Activated CD8-positive, alpha-beta T cell treated with anti-CD3 and anti-CD28 coated beads for 36 hours (primary cell): ENCODE measurements at regions not wholly inside any gene's neighbourhood (a gene's known extent, or its start where the extent isn't known, plus 50 kb on each side); places are given as distances from the start of the nearest gene placed in this dataset.

Experiments
- ATAC-seq: fragments of 200-7000 bp; cut with Tn5 transposase; one replicate; pipeline ENCODE4 v1.10.0; 2021; ENCODE audit warnings: mild to moderate bottlenecking, moderate library complexity
- CTCF ChIA-PET: fragments of 350-600 bp; sonication (Branson Sonifier 250); formaldehyde crosslinking; loops from one replicate; lab custom pipeline; 2021; ENCODE audit warnings: antibody characterized with exemption; lab: Charles Lee
- POLR2A ChIA-PET: fragments of 350-600 bp; sonication (Branson Sonifier 250); formaldehyde crosslinking; loops from one replicate; lab custom pipeline; 2021; ENCODE audit warnings: antibody characterized with exemption; lab: Charles Lee
- DNase-seq: peaks from one replicate; pipeline ENCODE4 v3.0.0-alpha.2; 2020
- H3K27ac Mint-ChIP-seq: one replicate; pipeline ENCODE4 v1.8.0; 2021; ENCODE audit warnings: mild to moderate bottlenecking, mixed read lengths
- H3K27me3 Mint-ChIP-seq: one replicate; pipeline ENCODE4 v1.8.0; 2021; ENCODE audit warnings: mixed read lengths
- H3K36me3 Mint-ChIP-seq: one replicate; pipeline ENCODE4 v1.8.0; 2021; ENCODE audit warnings: low read depth, mixed read lengths
- H3K4me1 Mint-ChIP-seq: one replicate; pipeline ENCODE4 v1.8.0; 2021; ENCODE audit warnings: low read depth, mixed read lengths
- H3K4me3 Mint-ChIP-seq: one replicate; pipeline ENCODE4 v1.8.0; 2021; ENCODE audit warnings: mild to moderate bottlenecking, moderate library complexity, mixed read lengths
- H3K9me3 Mint-ChIP-seq: one replicate; pipeline ENCODE4 v1.8.0; 2021; ENCODE audit warnings: mixed read lengths
- CTCF ChIP-seq: fragments of 200-600 bp; IDR thresholded peaks from one replicate; pipeline ENCODE4 v1.8.0; 2022; ENCODE audit warnings: antibody characterized with exemption, mild to moderate bottlenecking
- intact Hi-C: fragments of 100-400 bp; cut with micrococcal nuclease; formaldehyde crosslinking; loops from one replicate; pipeline ENCODE4 v1.10.0; 2022

- no peaks in the 10 kb centered on the region for H3K9me3 Mint-ChIP-seq
- TF ChIP-seq CTCF, result no peak
- intact Hi-C loops, result no loop called here
- no peaks in the 10 kb centered on the region for H3K4me1 Mint-ChIP-seq
- no peaks in the 10 kb centered on the region for H3K36me3 Mint-ChIP-seq
- no peak for DNase-seq
- H3K4me3 Mint-ChIP-seq, result no peak overlapping the region
- H3K27me3 Mint-ChIP-seq, result no peaks in the 10 kb centered on the region
- no peak for ATAC-seq
- CTCF ChIA-PET, result no interaction called here
- POLR2A ChIA-PET, result interaction anchor here (0.8 kb wide), 1 partner anchor 374 kb away, joined by 3 read pairs; no protein-coding TSS in a partner anchor
- no peak overlapping the region for H3K27ac Mint-ChIP-seq
Measured at GRCh38 chr10:83073472-83073871, 1065.8 kb upstream of the GHITM start.

GRCh38 chr10:83075016-83075814, 1064.1 kb upstream of the GHITM start:
- ATAC-seq, result no peak
- no peak for TF ChIP-seq CTCF
- Mint-ChIP-seq H3K27me3 (no peaks in the 10 kb centered on the region), H3K4me3 (no peak overlapping the region), H3K27ac (no peak overlapping the region), H3K9me3 (peaks cover 2% of the 10 kb centered on the region), H3K4me1 (no peaks in the 10 kb centered on the region), H3K36me3 (no peaks in the 10 kb centered on the region)
- CTCF ChIA-PET, result no interaction called here
- no peak for DNase-seq
- intact Hi-C loops, result no loop called here
- POLR2A ChIA-PET, result no interaction called here

- intact Hi-C loops, result no loop called here
- Mint-ChIP-seq H3K27me3 (no peaks in the 10 kb centered on the region), H3K36me3 (no peaks in the 10 kb centered on the region), H3K4me3 (no peak overlapping the region), H3K4me1 (no peaks in the 10 kb centered on the region), H3K27ac (no peak overlapping the region), H3K9me3 (peaks cover 2% of the 10 kb centered on the region)
- no peak for ATAC-seq
- TF ChIP-seq CTCF, result no peak
- POLR2A ChIA-PET, result no interaction called here
- DNase-seq, result no peak
- CTCF ChIA-PET, result no interaction called here
Measured at GRCh38 chr10:83075815-83076355, 1063.4 kb upstream of the GHITM start.

DNA sequence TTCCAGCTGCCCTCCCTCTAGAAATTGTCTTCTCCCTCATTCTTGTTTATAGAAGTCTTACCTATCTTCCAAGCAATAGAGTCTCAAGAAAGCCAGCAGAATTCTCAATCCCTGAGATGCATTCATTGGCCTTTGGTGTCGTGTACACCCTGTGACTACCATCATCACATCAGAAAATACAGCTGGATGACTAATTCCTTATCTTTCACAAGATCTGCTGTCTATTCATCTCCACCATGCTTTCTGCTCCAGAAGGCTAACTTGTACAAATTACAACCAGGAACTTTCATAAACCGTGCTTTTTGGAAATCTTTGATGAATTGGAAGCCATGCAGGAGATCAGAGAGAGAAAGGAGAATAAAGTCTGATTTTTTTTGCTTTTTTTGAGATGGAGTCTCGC, 1062.9 kb upstream of the GHITM start:
- no peak for TF ChIP-seq CTCF
- no peak overlapping the region for H3K4me3 Mint-ChIP-seq
- H3K4me1 Mint-ChIP-seq, result no peaks in the 10 kb centered on the region
- ChIA-PET CTCF (no interaction called here), POLR2A (no interaction called here)
- peaks cover 3% of the 10 kb centered on the region for H3K9me3 Mint-ChIP-seq
- intact Hi-C loops, result no loop called here
- no peak for DNase-seq
- no peaks in the 10 kb centered on the region for H3K27me3 Mint-ChIP-seq
- no peak overlapping the region for H3K27ac Mint-ChIP-seq
- H3K36me3 Mint-ChIP-seq, result no peaks in the 10 kb centered on the region
- no peak for ATAC-seq

- CTCF ChIA-PET, result no interaction called here
- H3K27ac Mint-ChIP-seq, result no peak overlapping the region
- H3K4me3 Mint-ChIP-seq, result no peak overlapping the region
Measured at GRCh38 chr10:83078160-83078559, 1061.1 kb upstream of the GHITM start.

More at GRCh38 chr10:83078160-83078559, 1061.1 kb upstream of the GHITM start:
- Mint-ChIP-seq H3K27me3 (no peaks in the 10 kb centered on the region), H3K9me3 (peaks cover 4% of the 10 kb centered on the region), H3K4me1 (no peaks in the 10 kb centered on the region), H3K36me3 (no peaks in the 10 kb centered on the region)
- POLR2A ChIA-PET, result no interaction called here
- no peak for ATAC-seq
- intact Hi-C loops, result no loop called here
- no peak for TF ChIP-seq CTCF
- no peak for DNase-seq
